ENCODE measurements at regions not wholly inside any gene's neighbourhood (a gene's known extent, or its start where the extent isn't known, plus 50 kb on each side); places are given as distances from the start of the nearest gene placed in this dataset.

DNA sequence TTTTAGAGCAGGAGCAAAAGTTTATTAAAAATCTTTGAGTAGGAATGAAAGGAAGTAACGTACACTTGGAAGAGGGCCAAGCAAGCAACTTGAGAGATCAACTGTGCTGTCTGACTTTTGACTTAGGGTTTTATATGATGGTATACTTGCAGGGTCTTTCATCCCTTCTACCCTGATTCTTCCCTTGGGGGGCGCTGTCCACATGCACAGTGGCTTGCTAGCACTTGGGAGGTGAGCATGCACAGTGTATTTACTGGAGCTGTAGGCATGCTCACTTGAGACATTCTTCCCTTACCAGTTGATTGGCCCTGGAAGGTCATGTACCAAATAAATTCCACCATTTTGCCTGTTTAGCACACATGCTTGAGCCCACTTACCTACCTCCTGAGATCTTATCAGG, 1001.3 kb upstream of the ADGRL2 start:
- intact Hi-C loops (cut with micrococcal nuclease), result no loop called here
- CTCF ChIA-PET, result no interaction called here
- H3K4me1 Mint-ChIP-seq (ENCODE audit: low read depth), result no peaks in the 10 kb centered on the region
- H3K4me3 Mint-ChIP-seq, result no peak overlapping the region
- no peak for DNase-seq
- H3K27me3 Mint-ChIP-seq (ENCODE audit: low read depth), result no peaks in the 10 kb centered on the region
- H3K27ac Mint-ChIP-seq, result no peak overlapping the region
- no peaks in the 10 kb centered on the region for H3K36me3 Mint-ChIP-seq (ENCODE audit: low read depth)
- H3K9me3 Mint-ChIP-seq, result peaks cover 4% of the 10 kb centered on the region

DNA sequence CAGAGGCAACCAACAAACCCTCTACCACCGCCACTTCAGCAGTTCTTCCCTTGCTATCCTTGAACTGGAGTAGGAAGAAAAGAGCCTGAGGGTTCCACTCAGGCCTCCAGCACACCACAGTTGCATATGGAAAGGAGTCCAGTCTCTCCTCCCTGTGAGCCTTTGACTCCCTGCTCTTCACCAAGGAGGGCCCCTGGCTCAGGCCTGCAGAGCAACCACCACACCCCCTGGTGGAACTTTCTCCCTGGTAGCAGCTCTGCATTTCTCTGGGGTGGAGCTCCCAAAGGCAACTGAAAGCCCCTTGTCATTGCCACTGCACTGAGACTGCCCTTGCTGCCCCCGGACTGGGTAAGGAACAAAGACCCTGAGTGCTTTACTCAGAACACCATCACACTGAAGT, 1021.5 kb upstream of the ADGRL2 start:
- Mint-ChIP-seq H3K36me3 (ENCODE audit: low read depth) (no peaks in the 10 kb centered on the region), H3K27me3 (ENCODE audit: low read depth) (no peaks in the 10 kb centered on the region), H3K27ac (no peak overlapping the region), H3K4me1 (ENCODE audit: low read depth) (no peaks in the 10 kb centered on the region), H3K4me3 (no peak overlapping the region), H3K9me3 (peaks cover 3% of the 10 kb centered on the region)
- intact Hi-C loops (cut with micrococcal nuclease), result no loop called here
- DNase-seq, result no peak
- CTCF ChIA-PET, result no interaction called here

DNA sequence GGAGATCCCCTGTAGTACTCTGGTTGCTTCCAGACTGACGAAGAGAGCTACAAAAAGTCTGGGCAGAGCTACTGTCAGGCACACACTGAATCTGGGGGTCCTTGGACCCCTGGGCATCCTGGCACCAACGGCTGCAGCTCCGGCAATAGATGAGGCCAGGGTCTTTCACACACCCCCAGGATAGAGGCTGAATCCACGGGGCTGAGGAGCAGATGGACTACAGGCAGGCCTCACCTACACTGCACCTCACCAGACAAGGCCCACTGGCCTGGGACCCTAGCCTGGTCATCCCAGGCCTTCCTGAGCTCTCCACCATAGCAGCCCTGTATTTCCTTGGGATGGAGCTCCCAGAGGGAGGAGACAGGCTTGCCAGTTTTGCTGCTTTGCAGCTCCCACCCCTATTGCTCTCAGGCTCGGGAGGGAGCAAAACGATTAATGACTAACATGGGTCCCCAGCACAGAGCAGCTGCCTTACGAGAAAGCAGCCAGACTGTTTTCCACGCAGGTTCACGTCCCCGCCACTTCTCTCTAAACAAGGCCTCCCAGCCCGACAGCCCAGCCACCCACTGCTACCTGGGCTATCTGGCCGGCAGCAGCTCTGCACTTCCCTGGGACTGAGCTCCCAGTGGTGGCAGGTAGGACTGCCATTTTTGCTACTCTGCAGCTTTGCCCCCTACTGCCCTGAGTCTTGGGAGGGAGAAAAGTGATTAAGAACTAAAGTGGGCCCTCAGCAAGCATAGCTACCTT, 1022.5 kb upstream of the ADGRL2 start:
- Mint-ChIP-seq H3K27ac (no peak overlapping the region), H3K4me1 (ENCODE audit: low read depth) (no peaks in the 10 kb centered on the region), H3K36me3 (ENCODE audit: low read depth) (no peaks in the 10 kb centered on the region), H3K4me3 (no peak overlapping the region), H3K27me3 (ENCODE audit: low read depth) (no peaks in the 10 kb centered on the region), H3K9me3 (peaks cover 3% of the 10 kb centered on the region)
- no peak for DNase-seq
- intact Hi-C loops (cut with micrococcal nuclease), result no loop called here
- CTCF ChIA-PET, result no interaction called here

DNA sequence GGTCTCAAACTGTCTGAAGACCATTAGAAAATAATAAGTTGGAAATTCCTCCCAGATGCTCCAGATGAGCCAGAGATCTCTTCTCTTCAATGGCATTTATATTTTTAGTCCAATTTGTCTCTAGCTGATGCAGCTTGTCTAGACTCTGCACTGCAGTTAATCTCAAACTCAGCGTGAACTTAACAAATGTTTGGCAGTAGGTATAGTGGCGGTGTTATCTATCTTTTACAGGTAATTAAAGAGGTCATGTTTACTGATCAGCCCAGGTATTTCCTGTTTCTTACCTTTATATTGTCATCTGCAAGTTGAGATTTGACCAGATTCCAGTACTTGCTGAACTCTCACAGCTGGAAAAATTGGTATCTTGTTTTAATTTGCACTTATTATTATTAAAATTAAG, 1024.5 kb upstream of the ADGRL2 start:
- H3K9me3 Mint-ChIP-seq, result peaks cover 2% of the 10 kb centered on the region
- no peaks in the 10 kb centered on the region for H3K4me1 Mint-ChIP-seq (ENCODE audit: low read depth)
- H3K36me3 Mint-ChIP-seq (ENCODE audit: low read depth), result no peaks in the 10 kb centered on the region
- H3K27me3 Mint-ChIP-seq (ENCODE audit: low read depth), result no peaks in the 10 kb centered on the region
- H3K4me3 Mint-ChIP-seq, result no peak overlapping the region
- no peak for DNase-seq
- CTCF ChIA-PET, result no interaction called here
- H3K27ac Mint-ChIP-seq, result no peak overlapping the region
- intact Hi-C loops (cut with micrococcal nuclease), result no loop called here

DNA sequence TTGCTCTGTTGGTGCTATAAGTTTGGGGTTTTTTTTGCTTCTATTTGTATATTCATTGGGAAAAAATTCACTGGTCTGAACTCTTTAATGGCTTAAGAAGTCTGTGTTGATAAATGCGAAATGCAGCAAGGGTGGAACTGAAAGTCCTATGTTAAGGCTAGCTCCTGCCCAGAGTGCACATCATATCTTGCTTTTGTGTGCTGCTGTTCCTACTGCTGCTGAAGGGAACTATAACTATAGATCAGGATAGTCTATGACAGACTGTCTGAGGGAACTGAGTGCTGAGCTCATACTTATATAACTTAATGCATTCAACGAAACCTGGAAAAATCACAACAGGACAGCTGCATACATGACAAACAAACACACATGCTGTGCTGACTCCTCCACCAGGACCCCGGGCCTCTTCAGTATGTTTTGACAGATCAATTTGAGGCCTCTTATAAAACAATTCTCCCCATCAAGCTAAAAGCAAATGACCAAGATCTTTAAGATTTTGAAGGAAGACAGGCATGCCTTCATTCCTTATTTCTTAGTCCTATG, 1031.5 kb upstream of the ADGRL2 start:
- H3K9me3 Mint-ChIP-seq, result no peaks in the 10 kb centered on the region
- H3K27me3 Mint-ChIP-seq (ENCODE audit: low read depth), result no peaks in the 10 kb centered on the region
- H3K27ac Mint-ChIP-seq, result no peak overlapping the region
- DNase-seq, result no peak
- CTCF ChIA-PET, result no interaction called here
- H3K4me3 Mint-ChIP-seq, result no peak overlapping the region
- no peaks in the 10 kb centered on the region for H3K4me1 Mint-ChIP-seq (ENCODE audit: low read depth)
- no peaks in the 10 kb centered on the region for H3K36me3 Mint-ChIP-seq (ENCODE audit: low read depth)
- intact Hi-C loops (cut with micrococcal nuclease), result no loop called here

DNA sequence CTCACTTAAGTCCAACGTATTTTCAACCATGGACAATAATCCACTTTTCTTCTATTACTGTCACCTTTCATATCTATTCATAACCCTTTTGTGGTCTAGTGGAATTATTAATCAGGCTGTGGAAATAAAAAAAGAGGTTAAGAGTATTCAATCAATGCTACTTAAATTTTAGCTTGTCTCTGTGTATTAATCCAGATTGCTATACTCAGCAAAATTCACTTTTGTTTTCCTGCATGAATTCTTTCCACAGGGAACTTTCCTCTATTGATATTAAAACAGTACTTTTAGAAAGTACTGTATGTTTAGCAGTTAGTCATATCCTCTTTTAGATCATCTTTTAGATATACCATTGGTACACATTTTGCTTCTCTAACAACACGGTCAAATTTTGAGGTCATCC, 1033.0 kb upstream of the ADGRL2 start:
- Mint-ChIP-seq H3K4me1 (ENCODE audit: low read depth) (no peaks in the 10 kb centered on the region), H3K27ac (no peak overlapping the region), H3K9me3 (no peaks in the 10 kb centered on the region), H3K36me3 (ENCODE audit: low read depth) (no peaks in the 10 kb centered on the region), H3K27me3 (ENCODE audit: low read depth) (no peaks in the 10 kb centered on the region), H3K4me3 (no peak overlapping the region)
- DNase-seq, result no peak
- CTCF ChIA-PET, result no interaction called here
- intact Hi-C loops (cut with micrococcal nuclease), result no loop called here

DNA sequence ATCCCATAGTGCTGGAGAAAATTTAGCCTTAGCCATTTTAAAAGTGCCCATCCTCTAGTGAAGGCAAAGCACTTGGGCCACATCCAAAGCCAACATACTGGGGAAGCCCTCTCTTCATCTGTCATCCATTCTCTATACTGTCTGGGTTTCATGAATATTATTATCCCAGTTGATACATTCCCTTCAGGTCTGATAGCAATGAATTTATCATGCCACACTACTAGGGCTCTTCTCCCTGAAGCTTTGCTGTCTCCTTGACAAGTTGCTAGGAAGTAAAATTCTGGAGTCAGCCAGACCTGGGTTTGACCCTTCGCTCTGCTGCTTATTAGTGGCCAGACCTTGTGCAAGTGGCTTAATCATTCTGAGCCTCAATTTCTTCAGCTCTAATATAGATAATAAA, 1041.4 kb upstream of the ADGRL2 start:
- Mint-ChIP-seq H3K4me3 (no peak overlapping the region), H3K9me3 (no peaks in the 10 kb centered on the region), H3K36me3 (ENCODE audit: low read depth) (no peaks in the 10 kb centered on the region), H3K27ac (no peak overlapping the region), H3K4me1 (ENCODE audit: low read depth) (no peaks in the 10 kb centered on the region), H3K27me3 (ENCODE audit: low read depth) (no peaks in the 10 kb centered on the region)
- no peak for DNase-seq
- CTCF ChIA-PET, result no interaction called here
- intact Hi-C loops (cut with micrococcal nuclease), result no loop called here

DNA sequence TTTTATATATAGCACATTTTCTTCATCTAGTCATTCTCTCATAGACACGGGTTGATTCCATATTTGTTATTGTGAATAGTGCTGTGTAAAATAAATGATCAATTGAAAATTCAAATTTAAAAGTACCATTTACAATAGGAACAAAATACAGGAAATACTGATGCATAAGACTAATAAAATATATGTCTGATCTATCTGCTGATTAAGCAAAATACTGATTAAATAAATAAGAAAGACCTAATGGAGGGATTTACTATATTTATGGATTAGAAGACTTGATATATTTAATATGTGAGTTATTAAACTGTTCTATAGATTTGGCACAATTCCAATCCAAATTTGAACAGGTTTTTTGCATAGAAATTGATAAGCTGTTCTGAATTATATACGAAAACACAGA, 1044.8 kb upstream of the ADGRL2 start:
- Mint-ChIP-seq H3K27me3 (ENCODE audit: low read depth) (no peaks in the 10 kb centered on the region), H3K4me1 (ENCODE audit: low read depth) (no peaks in the 10 kb centered on the region), H3K27ac (no peak overlapping the region), H3K4me3 (no peak overlapping the region), H3K36me3 (ENCODE audit: low read depth) (no peaks in the 10 kb centered on the region), H3K9me3 (peaks cover 8% of the 10 kb centered on the region)
- CTCF ChIA-PET, result no interaction called here
- no peak for DNase-seq
- intact Hi-C loops (cut with micrococcal nuclease), result no loop called here

DNA sequence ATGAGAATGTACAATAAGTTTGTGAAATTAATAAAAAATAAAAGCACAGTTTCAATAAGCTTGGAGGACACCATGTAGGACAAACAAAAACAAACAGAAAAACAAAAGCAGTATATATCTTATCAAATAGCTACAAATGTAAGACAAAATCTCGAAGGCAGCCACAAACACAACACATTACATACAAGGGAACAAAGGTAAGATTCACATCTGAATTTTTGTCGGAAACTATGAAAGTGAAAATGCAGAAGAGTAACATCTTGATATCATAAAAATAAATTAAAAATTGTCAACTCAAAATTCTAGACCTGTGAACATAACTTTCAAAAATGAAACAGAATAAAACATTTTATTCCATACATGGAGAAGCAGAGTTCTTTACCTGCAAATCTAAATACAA, 1049.5 kb upstream of the ADGRL2 start:
- no peaks in the 10 kb centered on the region for H3K36me3 Mint-ChIP-seq (ENCODE audit: low read depth)
- no peak for DNase-seq
- H3K27ac Mint-ChIP-seq, result no peak overlapping the region
- intact Hi-C loops (cut with micrococcal nuclease), result no loop called here
- no peaks in the 10 kb centered on the region for H3K27me3 Mint-ChIP-seq (ENCODE audit: low read depth)
- peaks cover 12% of the 10 kb centered on the region for H3K9me3 Mint-ChIP-seq
- H3K4me3 Mint-ChIP-seq, result no peak overlapping the region
- no peaks in the 10 kb centered on the region for H3K4me1 Mint-ChIP-seq (ENCODE audit: low read depth)
- CTCF ChIA-PET, result no interaction called here

DNA sequence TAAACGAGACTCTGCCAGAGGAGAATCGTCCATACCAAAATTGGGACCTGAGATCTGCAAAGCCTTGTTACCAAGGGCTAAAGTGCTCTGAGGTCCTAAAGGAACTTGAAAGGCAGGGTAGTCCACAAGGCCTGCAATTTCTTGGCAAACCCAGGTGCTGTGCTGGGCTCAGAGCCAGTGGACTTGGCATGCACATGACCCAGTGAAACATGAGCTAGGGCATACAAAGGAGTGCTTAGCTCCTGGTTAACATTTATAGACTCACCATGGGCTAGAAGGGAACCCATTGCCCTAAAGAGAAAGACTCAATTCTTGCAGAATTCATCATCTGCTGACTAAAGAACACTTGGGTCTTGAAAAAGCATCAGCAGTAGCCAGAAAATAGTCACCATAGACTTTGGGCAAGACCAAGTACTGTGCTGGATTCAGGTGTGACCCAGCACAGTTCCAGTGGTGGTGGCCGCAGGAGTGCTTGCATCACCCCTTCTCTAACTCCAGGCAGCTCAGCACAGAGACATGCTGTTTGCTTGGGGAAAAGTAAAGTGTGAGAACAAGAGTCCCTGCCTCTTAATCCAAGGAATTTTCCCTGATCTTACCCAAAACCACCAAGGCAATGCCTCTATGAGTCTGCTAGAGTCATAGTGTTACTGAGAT, 1069.4 kb upstream of the ADGRL2 start:
- no peak overlapping the region for H3K4me3 Mint-ChIP-seq
- H3K36me3 Mint-ChIP-seq (ENCODE audit: low read depth), result no peaks in the 10 kb centered on the region
- CTCF ChIA-PET, result no interaction called here
- H3K27ac Mint-ChIP-seq, result no peak overlapping the region
- no peak for DNase-seq
- no peaks in the 10 kb centered on the region for H3K27me3 Mint-ChIP-seq (ENCODE audit: low read depth)
- no peaks in the 10 kb centered on the region for H3K4me1 Mint-ChIP-seq (ENCODE audit: low read depth)
- peaks cover 12% of the 10 kb centered on the region for H3K9me3 Mint-ChIP-seq
- intact Hi-C loops (cut with micrococcal nuclease), result no loop called here

DNA sequence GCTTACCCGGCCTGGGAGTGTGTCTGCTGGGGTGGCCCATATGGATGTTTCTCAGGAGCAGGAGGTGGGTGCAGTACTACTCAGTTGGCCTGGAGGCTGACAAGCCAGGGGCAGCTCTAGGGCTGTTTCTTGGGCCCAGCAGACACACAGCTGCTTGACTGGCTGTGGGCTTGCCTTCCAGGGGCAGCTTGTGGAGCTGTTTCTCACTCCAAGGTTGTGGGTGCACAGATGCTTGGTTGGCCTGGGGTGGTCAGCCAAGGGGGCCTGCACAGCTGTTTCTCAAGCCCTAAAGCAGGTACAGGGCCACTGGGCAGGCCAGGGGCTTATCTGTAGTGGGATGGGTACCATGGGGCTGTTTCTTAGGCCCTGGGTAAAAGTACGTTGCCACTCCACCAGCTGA, 1078.1 kb upstream of the ADGRL2 start:
- H3K4me3 Mint-ChIP-seq, result no peak overlapping the region
- CTCF ChIA-PET, result no interaction called here
- no peaks in the 10 kb centered on the region for H3K27me3 Mint-ChIP-seq (ENCODE audit: low read depth)
- DNase-seq, result no peak
- intact Hi-C loops (cut with micrococcal nuclease), result no loop called here
- H3K4me1 Mint-ChIP-seq (ENCODE audit: low read depth), result no peaks in the 10 kb centered on the region
- H3K9me3 Mint-ChIP-seq, result peaks cover 7% of the 10 kb centered on the region
- H3K27ac Mint-ChIP-seq, result no peak overlapping the region
- no peaks in the 10 kb centered on the region for H3K36me3 Mint-ChIP-seq (ENCODE audit: low read depth)

DNA sequence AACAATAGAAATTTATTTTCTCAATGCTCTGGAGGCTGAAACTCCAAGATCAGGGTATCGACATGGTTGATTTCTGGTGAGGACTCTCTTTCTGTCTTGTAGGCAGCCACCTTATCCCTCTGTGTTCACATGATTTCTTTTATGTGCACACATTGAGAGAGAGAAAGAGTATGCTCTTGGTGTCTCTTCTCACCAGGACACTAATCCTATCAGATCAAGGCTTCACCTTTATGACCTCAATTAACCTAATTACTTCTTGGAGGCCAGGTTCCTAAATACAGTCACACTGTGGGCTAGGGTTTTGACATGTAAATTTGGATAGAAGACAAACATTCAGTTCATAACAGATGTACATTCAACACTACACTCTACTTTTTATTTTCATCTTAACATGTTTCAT, 1094.2 kb upstream of the ADGRL2 start:
- Mint-ChIP-seq H3K4me3 (no peak overlapping the region), H3K36me3 (ENCODE audit: low read depth) (no peaks in the 10 kb centered on the region), H3K27me3 (ENCODE audit: low read depth) (no peaks in the 10 kb centered on the region), H3K9me3 (peaks cover 3% of the 10 kb centered on the region), H3K27ac (no peak overlapping the region), H3K4me1 (ENCODE audit: low read depth) (no peaks in the 10 kb centered on the region)
- DNase-seq, result no peak
- CTCF ChIA-PET, result no interaction called here
- intact Hi-C loops (cut with micrococcal nuclease), result no loop called here

DNA sequence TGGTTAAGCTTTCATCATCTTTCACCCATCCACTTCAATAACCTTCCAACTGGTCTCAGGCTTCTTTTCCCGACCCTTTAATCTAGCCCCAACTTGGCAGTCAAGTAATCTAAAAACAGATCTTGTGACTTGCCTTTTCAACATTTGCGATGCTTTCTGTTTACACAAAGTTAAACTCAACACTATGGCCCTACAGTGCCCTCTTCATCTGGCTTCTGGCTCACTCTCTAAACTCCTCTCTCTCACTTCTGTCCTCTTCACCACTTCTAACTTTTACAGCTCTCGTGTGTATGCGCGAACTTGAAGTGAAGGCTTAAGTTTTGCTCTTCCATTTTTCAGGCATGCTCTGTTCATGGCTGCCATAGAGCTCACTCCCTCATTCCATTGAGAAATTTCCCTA, 1122.3 kb upstream of the ADGRL2 start:
- intact Hi-C loops (cut with micrococcal nuclease), result no loop called here
- H3K4me1 Mint-ChIP-seq (ENCODE audit: low read depth), result no peaks in the 10 kb centered on the region
- H3K9me3 Mint-ChIP-seq, result peaks cover 4% of the 10 kb centered on the region
- no peaks in the 10 kb centered on the region for H3K27me3 Mint-ChIP-seq (ENCODE audit: low read depth)
- H3K4me3 Mint-ChIP-seq, result no peak overlapping the region
- DNase-seq, result no peak
- no peaks in the 10 kb centered on the region for H3K36me3 Mint-ChIP-seq (ENCODE audit: low read depth)
- CTCF ChIA-PET, result no interaction called here
- no peak overlapping the region for H3K27ac Mint-ChIP-seq
